SKM-1 treated with dmso at 0.1 percent for 144 hours (cell line): ENCODE measurements at regions not wholly inside any gene's neighbourhood (a gene's known extent, or its start where the extent isn't known, plus 50 kb on each side); places are given as distances from the start of the nearest gene placed in this dataset.

Source experiments
- DNase-seq: peaks from one replicate; lab custom pipeline; 2025; ENCODE audit not compliant: unreplicated experiment; lab: John Stamatoyannopoulos, UW

DNA sequence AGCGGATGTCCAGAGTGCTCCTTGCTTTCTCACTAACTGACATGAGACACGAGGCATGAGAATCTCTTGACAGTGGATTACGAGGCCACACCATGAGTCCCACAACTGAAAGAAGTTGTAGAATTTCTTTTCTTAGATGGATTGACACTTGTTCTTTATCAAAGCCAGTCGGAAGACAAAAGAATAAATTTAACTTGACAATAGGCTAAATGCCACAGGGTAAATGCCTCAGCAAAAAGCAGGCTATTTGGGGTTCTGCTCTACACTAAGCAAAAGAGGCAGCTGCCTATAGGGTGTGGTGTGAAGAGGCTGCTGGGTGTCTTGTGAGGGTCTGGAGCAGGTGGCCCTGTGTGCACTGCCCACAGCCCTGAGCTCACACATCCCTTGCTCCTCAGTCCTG is 135.1 kb upstream of the SEMA6D start:
- DNase-seq, result no peak

DNA sequence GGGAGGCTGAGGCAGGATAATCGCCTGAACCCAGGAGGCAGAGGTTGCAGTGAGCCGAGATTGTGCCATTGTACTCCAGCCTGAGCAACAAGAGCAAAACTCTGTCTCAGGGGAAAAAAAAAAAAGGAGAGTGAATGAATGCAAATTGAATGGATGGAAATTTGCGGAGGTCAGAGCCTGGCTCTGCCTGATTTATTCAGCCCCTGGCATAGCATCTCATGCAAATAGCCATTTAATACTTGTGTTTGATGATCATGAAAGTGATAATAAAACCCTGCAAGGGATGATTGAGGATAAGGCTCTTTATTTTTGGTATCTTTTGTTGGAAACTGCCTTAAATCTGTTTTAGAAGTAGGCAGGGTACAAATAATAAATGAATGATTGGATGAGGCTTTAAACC is 133.0 kb upstream of the SEMA6D start:
- no peak for DNase-seq

DNA sequence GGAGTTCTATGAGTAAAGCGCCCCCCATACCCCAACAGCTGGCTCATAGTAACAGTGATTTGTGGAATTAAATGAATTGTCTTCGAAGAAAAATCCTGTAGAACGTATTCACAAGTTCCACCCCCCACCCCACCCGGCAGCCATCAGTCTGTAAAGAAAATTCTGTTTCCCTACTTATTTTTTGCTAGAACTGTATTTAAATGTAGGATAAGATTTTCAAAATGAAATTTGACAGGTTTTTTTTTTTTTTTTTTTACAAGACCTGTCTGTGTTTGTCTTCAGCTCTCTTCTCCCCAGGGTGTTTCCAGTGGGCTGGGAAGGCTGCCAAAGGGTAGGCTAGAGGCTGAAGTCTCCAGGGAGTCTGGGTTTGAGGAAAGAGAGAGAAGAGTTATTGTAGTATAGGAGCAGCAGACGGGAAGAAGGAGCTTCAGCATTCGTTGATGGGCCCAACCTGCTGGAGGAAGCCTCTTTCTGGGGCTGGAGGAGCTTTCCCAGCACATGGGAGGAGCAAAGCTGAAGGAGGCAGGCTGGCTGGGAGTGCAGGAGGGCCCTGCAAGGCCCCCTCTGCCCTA is 130.6 kb upstream of the SEMA6D start:
- DNase-seq, result no peak

DNA sequence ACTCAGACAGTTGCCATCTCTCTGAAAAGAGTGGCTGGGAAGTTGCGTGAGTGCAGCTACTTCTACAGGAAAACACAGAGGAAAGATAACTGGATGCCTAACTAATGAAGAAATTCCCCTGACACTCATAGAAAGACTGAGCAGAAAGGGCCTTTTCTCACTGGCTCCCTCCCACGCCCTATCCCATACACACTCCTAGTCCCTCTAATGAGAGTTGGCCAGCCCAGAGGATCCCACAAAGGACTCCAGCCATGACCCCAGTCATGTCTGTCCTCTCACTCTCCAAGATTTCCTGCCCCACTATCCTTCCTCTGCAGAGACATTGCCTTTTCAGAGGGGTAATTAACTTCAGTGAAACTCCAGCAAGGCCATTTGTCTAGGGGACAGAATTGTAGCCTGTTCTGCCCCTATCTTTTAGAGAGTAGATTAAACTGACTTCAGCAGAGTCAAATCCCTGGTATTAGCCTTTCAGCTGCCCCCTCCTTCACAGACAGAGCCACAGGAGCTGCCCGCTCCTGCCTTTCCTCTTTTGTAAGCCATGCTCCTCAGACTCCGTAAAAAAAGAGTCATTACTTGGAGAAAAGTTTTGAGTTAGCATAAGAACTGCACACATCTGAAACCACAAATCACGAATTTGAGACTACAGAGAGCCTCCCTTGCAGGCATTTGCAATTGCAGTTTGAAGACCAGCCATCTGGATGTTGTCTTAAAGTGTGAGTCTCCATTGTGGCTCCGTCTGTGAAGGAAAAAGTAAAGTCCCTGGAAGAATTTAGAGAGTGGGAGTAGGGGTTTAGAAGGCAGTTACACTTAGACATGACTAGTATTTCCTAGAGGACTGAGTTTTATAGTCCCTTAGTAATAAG is 129.1 kb upstream of the SEMA6D start:
- no peak for DNase-seq

DNA sequence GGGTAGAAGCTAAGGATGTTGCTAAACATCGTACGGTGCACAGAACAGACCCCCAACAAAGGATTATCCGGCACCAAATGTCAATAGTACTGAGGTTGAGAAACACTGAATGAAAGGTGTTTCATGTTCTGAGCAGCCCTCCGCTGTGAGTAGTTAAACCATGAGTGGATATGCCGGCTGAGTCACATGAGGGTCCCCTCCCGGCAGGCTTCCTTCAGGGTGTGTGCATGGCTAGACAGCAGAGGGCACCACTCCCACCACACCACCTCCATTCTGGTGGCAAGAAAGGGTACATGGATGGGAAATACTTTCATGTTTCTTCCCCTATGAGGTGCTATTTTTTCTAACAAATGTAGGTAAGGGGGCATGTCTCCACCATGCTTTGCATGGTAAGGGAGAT is 128.3 kb upstream of the SEMA6D start:
- DNase-seq, result no peak

DNA sequence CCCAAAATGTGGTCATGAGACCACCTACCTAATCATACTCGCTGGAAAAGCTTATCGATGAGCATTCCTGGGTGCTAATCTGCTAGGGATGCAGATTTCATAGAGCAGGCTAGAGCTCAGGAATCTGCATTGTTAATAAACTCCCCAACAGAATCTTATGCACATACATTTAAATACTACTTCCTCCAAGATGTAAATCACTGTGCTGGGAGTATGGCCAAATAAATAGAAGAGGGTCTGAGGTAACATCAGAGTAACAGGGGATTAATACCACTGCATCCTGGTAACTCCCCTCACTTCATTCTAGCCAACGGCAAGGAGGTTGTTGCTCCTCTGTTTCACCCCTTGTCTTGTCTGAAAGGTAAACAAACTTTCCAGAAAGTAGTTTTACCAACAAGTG is 118.3 kb upstream of the SEMA6D start:
- DNase-seq, result no peak

DNA sequence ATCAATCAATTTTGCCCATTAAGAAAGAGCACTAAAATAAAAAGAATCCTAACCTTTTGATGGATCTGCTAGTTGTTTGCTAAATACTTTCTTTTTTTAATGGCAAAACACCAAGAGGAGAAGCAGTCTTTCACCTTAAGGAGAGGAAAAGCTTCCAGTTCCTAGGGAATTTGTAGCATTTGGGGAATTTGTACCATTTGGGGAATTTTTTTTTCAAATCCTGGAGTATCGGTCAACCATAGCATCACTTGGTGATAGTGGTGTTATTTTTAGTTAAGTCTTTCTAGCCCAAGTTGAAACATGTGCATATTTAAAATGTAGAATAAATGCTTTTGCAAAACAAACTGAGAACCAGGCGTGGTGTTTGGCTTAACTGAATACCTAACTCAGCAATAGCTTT is 117.5 kb upstream of the SEMA6D start:
- no peak for DNase-seq

DNA sequence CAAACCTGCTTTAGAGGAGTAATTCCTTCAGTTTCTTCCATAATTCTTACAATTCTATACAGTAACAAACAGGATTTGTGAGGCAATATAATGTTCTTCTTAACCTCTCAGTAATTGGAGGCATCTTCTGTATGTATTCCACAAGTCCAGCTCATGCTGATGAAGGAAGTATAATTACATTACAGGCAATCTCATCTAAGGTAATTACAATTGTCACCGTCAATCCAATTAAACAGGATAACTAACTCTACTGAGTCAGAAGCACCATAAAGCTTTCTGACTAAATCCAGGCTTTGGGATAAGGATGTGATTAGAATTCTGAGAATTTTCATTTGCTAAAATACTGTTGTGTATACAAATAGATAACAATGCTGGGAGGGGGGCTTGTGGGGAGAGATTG is 115.2 kb upstream of the SEMA6D start:
- DNase-seq, result no peak

DNA sequence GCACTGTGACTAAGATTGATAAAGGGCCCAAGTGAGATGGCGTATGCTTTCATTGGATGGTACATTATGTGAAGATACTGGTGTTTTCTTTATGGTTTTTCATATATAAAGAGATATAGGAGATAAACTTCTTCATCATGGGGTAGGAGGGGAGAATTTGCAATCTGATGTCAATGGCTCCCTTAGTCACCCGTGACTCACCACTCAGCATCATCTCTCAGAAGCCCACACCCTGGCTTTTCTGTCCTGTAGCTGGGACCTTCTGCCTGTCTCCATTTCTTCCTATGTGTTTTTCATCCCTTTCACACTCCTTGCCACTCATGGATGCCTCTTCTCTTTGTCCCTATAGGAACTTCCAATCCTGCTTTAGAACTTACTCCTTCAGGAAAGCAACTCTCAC is 114.3 kb upstream of the SEMA6D start:
- DNase-seq, result no peak

DNA sequence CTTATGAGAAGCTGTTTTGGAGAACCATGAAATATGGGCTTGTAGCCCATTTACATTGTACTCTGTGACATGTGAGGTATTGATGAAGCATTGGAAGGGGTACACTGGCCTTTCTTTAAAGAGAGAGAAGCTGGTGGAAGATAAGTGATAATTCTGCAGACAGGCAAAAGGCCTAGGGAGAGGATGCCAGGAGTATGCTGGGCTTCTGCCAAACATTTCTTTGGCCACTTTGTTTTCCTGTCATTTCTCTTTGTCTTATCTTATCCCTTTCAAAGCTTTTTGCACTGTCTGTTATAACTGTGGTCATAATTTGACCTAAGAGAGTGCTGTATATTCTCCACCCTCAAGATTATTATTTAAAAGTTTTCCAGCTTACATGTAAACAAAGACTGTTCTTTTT is 109.6 kb upstream of the SEMA6D start:
- no peak for DNase-seq

DNA sequence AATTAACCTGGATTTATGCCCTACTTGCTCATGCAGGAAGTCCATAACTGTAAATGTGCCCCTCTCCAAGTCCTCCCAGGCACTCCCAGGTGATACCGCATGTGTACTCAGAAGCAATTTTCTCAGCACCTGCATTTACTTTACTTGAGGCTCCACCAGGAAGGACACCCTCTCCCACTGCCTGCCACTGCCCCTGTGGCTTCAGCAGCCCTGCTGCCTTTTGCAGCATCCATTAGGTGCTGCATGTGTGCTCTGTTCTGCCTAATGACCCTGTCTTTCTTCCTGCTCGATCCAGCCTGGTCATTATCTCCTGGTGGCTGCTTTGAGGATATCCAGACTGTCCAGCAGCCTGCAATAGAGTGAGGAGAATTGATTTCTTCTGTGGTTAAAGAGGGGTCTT is 107.6 kb upstream of the SEMA6D start:
- DNase-seq, result no peak

DNA sequence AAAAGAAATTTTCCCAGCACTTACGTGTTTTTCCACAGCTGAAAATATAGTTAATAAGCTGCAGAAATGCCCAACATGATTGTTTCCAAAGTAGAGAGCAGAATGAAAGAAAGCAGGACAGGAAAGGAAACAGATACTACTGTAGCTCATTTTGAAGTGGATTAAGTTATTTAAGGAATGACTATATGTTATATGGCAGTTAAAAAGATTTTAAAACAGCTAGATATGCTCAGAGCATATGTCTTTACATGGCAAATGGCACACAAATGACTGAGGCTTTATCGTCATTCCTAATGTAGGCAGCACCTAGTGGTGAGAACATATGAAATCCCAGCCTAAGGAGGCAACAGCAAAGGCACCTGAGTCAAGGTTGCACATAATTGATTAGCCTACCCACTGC is 106.6 kb upstream of the SEMA6D start:
- no peak for DNase-seq

DNA sequence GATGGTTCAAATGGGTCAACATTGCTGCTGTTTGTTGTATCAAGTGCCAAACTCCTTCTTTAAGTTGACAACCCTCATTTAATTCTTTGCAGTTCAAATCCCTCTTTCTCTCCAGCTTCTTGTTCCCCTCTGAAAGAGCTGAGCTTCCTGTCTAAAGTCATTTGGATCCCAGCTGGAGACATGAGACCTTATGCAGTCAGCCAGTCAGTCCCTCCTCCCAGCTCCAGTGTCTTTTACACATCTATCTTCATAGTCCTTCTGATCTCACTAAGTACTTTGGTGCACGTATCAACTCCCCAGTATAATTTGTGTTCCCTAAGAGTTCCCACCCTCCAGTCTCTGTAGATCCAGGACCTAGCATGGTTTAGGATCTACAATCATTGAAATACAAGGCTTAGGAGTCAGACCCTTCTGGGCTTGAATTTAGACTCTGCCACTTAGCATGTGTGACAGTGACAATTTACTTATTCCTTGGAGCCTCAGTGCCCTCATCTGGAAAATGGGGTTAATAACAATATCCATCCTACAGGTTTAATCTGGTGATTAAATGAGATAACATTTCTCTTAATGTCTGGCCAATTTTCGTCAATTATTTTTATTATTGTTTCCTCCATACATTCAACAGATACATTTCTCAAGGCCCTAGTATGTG is 102.8 kb upstream of the SEMA6D start:
- DNase-seq, result no peak

DNA sequence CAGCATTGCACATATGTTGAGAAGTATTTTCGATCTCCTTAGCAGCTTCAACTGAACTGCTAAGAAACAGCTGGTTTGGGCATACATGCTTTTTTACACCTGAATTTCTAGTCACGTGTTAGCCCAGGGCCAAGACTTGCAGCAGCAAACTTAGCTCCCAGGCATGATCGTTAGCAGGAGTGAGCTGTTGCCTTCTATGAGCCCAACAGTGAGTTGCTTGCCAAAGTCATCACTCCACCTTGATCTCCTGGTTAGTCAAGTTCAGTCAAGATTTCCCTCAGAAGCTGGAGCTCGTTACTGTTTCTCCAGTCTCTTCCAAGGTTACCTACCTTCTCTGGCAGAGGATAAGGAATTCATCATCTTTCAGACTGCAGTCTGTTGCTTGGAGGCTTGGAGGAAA is 100.4 kb upstream of the SEMA6D start:
- no peak for DNase-seq

DNA sequence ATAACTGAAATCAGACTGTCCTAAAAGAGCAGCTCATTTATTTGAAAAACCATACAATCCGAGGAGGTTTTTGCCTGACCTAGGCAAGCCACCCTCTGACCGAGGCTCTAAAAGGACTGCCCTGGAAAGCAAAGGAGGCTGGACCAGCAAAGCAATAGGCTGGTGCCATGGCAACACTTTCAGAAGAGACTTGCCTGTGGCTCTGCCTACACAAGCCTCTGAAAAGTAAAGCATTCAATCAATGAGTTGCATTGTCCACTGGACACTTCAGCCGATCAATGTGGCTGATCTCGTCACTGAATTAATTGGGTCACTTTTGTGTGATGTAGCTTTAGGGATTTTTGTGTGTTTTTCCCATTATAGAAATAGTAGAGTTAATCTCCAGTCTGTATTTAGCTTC is 99.1 kb upstream of the SEMA6D start:
- no peak for DNase-seq

DNA sequence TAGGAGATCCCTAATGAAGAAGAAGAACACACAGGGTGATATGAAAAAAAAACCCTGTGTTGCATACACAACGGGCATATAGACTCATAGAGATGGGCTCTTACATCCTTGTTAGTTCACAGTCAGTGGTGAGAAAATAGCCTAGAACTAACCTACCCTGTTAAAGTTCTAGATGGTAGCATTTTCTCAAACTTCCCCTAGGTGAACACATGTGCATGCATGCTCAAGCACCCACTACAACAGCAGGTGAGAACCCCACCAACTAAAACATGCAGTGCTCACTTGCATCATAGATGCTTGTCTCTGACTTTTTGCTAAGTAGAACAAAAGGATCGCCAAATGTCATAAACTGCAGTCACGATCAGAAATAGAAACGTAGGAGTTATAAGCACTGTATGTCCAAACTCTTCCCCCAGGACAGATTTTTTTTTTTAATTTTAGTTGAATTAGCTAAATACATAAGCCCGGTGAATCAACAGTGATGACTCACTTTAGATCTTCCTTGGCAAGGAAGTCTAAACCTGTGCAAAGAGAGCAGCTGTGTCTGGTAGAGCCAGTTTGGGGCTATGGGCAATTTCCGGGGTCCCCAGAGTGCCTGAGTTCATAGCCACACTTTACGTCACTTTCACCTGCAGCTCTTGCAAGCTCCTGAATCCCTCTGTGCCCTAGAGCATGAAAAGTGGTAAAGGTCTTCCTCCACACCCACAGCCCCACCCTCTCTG is 96.2 kb upstream of the SEMA6D start:
- DNase-seq, result no peak

DNA sequence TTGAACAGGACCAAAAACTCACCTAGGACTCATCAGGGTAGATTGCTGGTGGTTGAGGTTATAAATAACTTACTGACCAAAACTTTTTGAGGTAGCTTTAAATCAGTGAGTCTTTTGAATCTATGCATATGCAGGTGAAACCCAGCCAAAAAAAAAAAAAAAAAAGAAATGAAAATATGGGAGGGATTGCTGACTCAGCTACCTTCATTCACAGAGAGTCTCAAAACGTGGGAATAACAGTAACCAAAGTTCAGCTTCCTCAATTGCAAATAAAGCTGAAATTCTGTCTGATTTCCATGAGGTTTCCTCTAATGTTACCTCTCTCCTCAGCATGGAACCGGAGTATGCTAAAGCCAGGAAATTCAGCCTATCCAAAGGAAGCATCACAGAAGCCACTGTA is 95.2 kb upstream of the SEMA6D start:
- DNase-seq, result no peak

DNA sequence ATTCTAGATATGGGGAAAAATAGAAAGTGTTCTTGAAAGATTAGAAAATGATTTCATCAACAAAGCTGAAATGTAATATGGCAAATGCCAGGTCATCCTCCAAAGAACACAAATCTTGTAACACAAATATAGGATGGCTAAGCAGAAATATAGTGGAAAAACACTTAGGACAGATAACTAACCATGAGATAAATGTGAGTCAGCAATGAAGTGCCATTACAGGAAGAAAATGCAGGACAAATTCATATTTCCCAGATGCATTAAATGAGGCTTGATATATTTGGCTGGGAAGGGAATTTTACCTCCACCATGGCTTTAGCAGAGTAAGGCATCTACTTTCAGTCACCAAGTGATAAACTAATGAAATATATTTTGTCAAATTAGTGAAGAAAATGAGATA is 92.8 kb upstream of the SEMA6D start:
- no peak for DNase-seq

DNA sequence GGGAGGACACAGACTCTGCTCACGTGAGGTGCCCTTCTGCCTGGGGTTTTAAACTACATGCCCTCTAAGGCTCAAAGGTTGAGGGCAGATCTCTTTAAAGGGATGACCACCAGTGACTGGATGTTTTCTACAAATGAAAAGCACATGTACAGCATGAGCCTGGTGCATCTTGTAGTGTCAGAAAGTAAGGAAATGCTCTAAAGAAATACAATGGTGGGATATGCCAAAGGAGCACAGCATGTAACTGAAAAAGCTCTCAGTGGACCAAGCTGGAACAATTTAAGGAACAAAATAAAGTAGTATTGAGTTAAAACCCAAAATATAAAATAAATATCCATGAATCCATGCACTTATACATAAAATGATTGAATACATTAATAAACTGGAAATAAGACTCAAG is 78.3 kb upstream of the SEMA6D start:
- no peak for DNase-seq

DNA sequence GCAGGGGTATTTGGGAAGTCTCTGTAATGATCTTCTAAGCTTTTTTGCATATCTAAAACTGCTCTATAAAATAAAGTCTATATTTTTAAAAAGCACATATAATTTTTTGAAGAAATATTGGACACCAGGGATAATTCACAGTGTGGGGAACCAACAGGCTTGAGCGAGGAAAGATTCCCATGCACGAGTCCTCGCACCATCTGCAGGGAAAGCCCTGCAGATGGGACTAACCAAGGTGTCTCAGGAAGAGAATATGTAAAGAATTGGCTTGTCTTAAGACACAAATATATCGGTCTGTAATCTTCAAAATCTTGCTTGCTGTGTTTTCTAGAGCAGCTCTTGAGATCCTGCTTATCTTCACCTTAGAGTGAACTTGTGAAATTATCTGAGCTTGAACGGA is 77.2 kb upstream of the SEMA6D start:
- DNase-seq, result no peak

DNA sequence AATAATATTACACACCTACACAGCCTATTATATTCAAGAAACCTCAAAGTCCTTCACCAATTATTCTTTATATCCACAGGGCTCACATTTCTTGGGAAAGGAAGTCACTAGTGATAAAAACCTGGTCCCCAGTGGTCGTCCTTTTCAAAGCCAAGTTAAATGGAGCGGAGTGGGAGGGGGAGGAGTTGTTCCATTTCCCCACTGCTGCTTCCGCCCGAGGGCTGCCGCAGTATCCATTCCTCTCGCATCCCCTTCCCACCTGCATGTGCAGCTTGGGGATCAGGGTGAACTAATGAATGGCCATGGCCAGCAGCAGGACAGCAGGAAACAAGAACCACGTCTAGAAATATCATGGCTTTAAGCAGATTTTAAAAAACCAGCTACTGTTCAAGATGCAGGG is 76.4 kb upstream of the SEMA6D start:
- no peak for DNase-seq

DNA sequence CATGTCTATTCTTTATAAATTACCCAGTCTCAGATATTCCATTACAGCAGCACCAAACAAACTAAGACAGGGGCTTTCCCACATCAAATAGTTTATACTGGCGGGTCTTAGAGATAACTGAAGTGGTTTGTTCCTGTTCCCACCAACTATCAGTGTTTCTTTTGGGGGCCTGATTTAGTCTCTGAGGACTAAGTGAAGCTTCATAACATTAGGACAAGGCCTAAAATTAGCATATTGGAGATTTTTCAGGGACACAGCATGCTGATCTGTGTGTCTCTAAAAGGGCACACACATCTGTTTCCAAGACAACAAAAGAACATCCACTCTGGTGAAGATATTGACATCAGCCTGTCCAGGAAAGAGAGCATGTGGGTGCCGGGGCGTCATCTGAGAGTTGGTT is 72.6 kb upstream of the SEMA6D start:
- no peak for DNase-seq
